Left lung (tissue), 4 donors: ENCODE measurements at regions not wholly inside any gene's neighbourhood (a gene's known extent, or its start where the extent isn't known, plus 50 kb on each side); places are given as distances from the start of the nearest gene placed in this dataset.

Experiments
- ATAC-seq: fragments of 200-7000 bp; cut with Tn5 transposase; one replicate; pipeline ENCODE4 v1.9.1; 2020; ENCODE audit warnings: moderate library complexity
- DNase-seq, 4 donors: peaks; one replicate each; pipeline ENCODE4 v3.0.0-alpha.2; 2013 to 2020
- H3K27ac ChIP-seq, 2 donors: fragments of 200-600 bp; sonication (generic) in 1 of 2; one replicate each; pipeline versions ENCODE4 v1.5.0 to v1.8.0; 2020 to 2021
- H3K27me3 ChIP-seq, 2 donors: fragments of 200-600 bp; sonication (generic) in 1 of 2; one replicate each; pipeline versions ENCODE4 v1.5.0 to v1.8.0; 2020 to 2021
- H3K36me3 ChIP-seq, 2 donors: fragments of 200-600 bp; sonication (generic) in 1 of 2; one replicate each; pipeline versions ENCODE4 v1.5.0 to v1.8.0; 2020 to 2021
- H3K4me1 ChIP-seq, 2 donors: fragments of 200-600 bp; one replicate each; pipeline ENCODE4 v1.8.0; 2021
- H3K4me3 ChIP-seq, 2 donors: fragments of 200-600 bp; sonication (generic) in 1 of 2; one replicate each; pipeline versions ENCODE4 v1.5.0 to v1.8.0; 2020 to 2021; ENCODE audit warnings: mild to moderate bottlenecking in 1 of 2
- H3K9me3 ChIP-seq, 2 donors: fragments of 200-600 bp; sonication (generic) in 1 of 2; one replicate each; pipeline versions ENCODE4 v1.5.0 to v1.8.0; 2020 to 2021
- CTCF ChIP-seq, 2 donors: fragments of 200-600 bp; sonication (generic) in 1 of 2; IDR thresholded peaks; one replicate each; pipeline versions ENCODE4 v1.5.0 to v1.8.0; 2021; ENCODE audit warnings: antibody characterized with exemption in 2 of 2
- intact Hi-C, 2 donors: fragments of 100-400 bp; cut with DNase I; formaldehyde crosslinking; loops; one replicate each; pipeline versions ENCODE4 v1.11.2 to v1.14.2; 2022
- donor health status: DM: no; HTN: yes; CAD: no.
- donor health status: DM: no; HTN: no; CAD: no.

GRCh38 chr5:115396688-115397087, 100.2 kb upstream of the CCDC112 start:
- intact Hi-C loops, result no loop called here
- no peak overlapping the region for H3K27ac ChIP-seq
- no peaks in the 10 kb centered on the region for H3K9me3 ChIP-seq
- no peak for ATAC-seq
- no peak for DNase-seq
- no peaks in the 10 kb centered on the region for H3K27me3 ChIP-seq
- H3K36me3 ChIP-seq, result no peaks in the 10 kb centered on the region
- TF ChIP-seq CTCF (IDR thresholded peaks at IDR 0.05), result no peak
- no peaks in the 10 kb centered on the region for H3K4me1 ChIP-seq
- no peak overlapping the region for H3K4me3 ChIP-seq

DNA sequence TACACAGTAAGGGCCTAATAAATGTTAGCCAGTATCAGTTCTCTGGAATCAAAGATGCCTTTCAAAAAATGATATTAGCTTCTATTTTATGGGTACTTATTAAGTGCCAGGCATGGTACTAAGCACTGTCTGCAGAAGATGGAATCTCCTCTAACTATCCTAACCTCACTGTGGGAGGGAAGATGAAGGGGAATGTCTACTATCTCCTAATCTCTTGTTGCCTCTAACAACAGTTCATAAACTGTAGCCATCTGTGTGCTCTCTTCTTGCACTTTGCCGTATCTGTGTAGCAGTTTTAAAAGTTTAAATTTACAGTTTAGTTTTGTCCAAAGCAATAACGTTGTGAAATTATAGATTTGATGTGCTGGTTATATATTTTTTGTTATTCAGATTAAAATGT, 99.6 kb upstream of the CCDC112 start:
- Histone ChIP-seq H3K36me3 (no peaks in the 10 kb centered on the region), H3K27me3 (no peaks in the 10 kb centered on the region), H3K9me3 (no peaks in the 10 kb centered on the region), H3K27ac (no peak overlapping the region), H3K4me3 (no peak overlapping the region), H3K4me1 (no peaks in the 10 kb centered on the region)
- TF ChIP-seq CTCF (IDR thresholded peaks at IDR 0.05), result no peak
- DNase-seq (no peak), ATAC-seq (no peak)
- intact Hi-C loops, result no loop called here

DNA sequence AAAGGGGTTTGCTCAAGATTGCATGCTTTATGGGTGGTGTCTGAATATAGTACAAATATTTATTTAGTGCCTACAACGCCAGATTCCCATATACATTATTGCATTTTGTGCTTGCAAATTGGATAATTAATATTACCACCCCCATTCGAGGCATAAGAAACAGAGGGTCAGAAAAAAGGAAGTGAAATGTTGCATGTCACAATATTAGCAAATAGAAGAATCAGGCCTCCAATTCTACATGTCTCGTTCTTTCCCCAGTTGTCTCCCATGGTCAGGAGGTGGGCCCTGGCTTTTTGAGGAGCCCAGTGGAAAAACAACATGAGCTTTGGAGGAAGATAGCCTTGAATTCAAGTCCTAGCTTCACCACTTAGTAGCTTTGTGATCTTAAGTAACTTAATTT, 98.1 kb upstream of the CCDC112 start:
- no peaks in the 10 kb centered on the region for H3K4me1 ChIP-seq
- H3K27me3 ChIP-seq, result no peaks in the 10 kb centered on the region
- no peak for ATAC-seq
- H3K36me3 ChIP-seq, result no peaks in the 10 kb centered on the region
- H3K27ac ChIP-seq, result no peak overlapping the region
- no peak overlapping the region for H3K4me3 ChIP-seq
- TF ChIP-seq CTCF (IDR thresholded peaks at IDR 0.05), result no peak
- intact Hi-C loops, result no loop called here
- DNase-seq, result no peak
- no peaks in the 10 kb centered on the region for H3K9me3 ChIP-seq

GRCh38 chr5:115393239-115393638, 96.8 kb upstream of the CCDC112 start:
- no peaks in the 10 kb centered on the region for H3K4me1 ChIP-seq
- peak; percentile 78 for ATAC-seq
- no peak for TF ChIP-seq CTCF (IDR thresholded peaks at IDR 0.05)
- intact Hi-C loops, result no loop called here
- H3K27me3 ChIP-seq, result no peaks in the 10 kb centered on the region
- H3K4me3 ChIP-seq, result no peak overlapping the region
- H3K36me3 ChIP-seq, result no peaks in the 10 kb centered on the region
- H3K9me3 ChIP-seq, result no peaks in the 10 kb centered on the region
- no peak overlapping the region for H3K27ac ChIP-seq
- DNase-seq, result no peak

- no peak for DNase-seq
- intact Hi-C loops, result no loop called here
- no peak for TF ChIP-seq CTCF (IDR thresholded peaks at IDR 0.05)
- no peaks in the 10 kb centered on the region for H3K36me3 ChIP-seq
- H3K4me1 ChIP-seq, result no peaks in the 10 kb centered on the region
- peak; percentile 7 for ATAC-seq
- H3K27me3 ChIP-seq, result no peaks in the 10 kb centered on the region
- no peaks in the 10 kb centered on the region for H3K9me3 ChIP-seq
- no peak overlapping the region for H3K27ac ChIP-seq
- H3K4me3 ChIP-seq, result no peak overlapping the region
Observed at GRCh38 chr5:115392611-115393010, 96.2 kb upstream of the CCDC112 start.
